Panc1 (cell line): ENCODE measurements at regions not wholly inside any gene's neighbourhood (a gene's known extent, or its start where the extent isn't known, plus 50 kb on each side); places are given as distances from the start of the nearest gene placed in this dataset.

Source experiments
- CTCF ChIP-seq: fragments of 450-650 bp; IDR thresholded peaks from 2 replicates; pipeline ENCODE4 v1.5.1; 2017; ENCODE audit warnings: mild to moderate bottlenecking
- POLR2AphosphoS5 ChIP-seq: IDR thresholded peaks from 2 replicates; pipeline ENCODE4 v1.6.1; 2012; ENCODE audit warnings: mild to moderate bottlenecking, low read depth, low read length, moderate library complexity
- REST ChIP-seq, 2 experiments: IDR thresholded peaks; 2 replicates each; pipeline ENCODE4 v1.6.1; 2011 to 2012; ENCODE audit warnings: low read depth in 2 of 2, control low read depth in 1 of 2, low read length in 1 of 2, mild to moderate bottlenecking in 1 of 2, moderate library complexity in 1 of 2; ENCODE audit not compliant: insufficient read depth in 1 of 2

GRCh38 chr7:106763717-106764116 is 101.4 kb upstream of the PIK3CG start:
- no peak for TF ChIP-seq CTCF
- no peak for TF ChIP-seq POLR2AphosphoS5
- no peak for TF ChIP-seq REST (IDR thresholded peaks at IDR 0.05; ENCODE audit: insufficient read depth in 1 of 2, low read depth in 2 of 2, low read length in 1 of 2)
